RWPE1 (cell line): ENCODE measurements at regions not wholly inside any gene's neighbourhood (a gene's known extent, or its start where the extent isn't known, plus 50 kb on each side); places are given as distances from the start of the nearest gene placed in this dataset.

Source experiments
- CTCF ChIA-PET: fragments of 350-600 bp; sonication (Branson Sonifier 250); formaldehyde crosslinking; extraction: SDS; loops from one replicate; lab custom pipeline; 2021; lab: Yijun Ruan, JAX
- POLR2A ChIA-PET: fragments of 400-600 bp; formaldehyde crosslinking; extraction: SDS; loops from one replicate; lab custom pipeline; 2020; ENCODE audit warnings: antibody characterized with exemption; ENCODE audit not compliant: low non-redundant PET; lab: Yijun Ruan, JAX
- DNase-seq: peaks from one replicate; pipeline ENCODE4 v3.0.0; 2012; ENCODE audit warnings: low spot score
- H3K27ac ChIP-seq: fragments of 450-650 bp; 2 replicates; pipeline ENCODE4 v1.5.1; 2017
- CTCF ChIP-seq: fragments of 450-650 bp; conservative IDR thresholded peaks from 2 replicates; pipeline ENCODE4 v1.5.1; 2017; ENCODE audit warnings: low read depth, mild to moderate bottlenecking

- no peak overlapping the region for H3K27ac ChIP-seq
- ChIA-PET POLR2A (no interaction called here), CTCF (no interaction called here)
- DNase-seq = no peak
- no peak for TF ChIP-seq CTCF
Observed at GRCh38 chrX:128142745-128143144, 90.5 kb upstream of the ACTRT1 start.

GRCh38 chrX:128106630-128107029, 54.4 kb upstream of the ACTRT1 start:
- peak; percentile 36 for TF ChIP-seq CTCF

GRCh38 chrX:128105659-128106058, 53.5 kb upstream of the ACTRT1 start:
- POLR2A ChIA-PET = no interaction called here
- no peak for TF ChIP-seq CTCF
- CTCF ChIA-PET = no interaction called here
- H3K27ac ChIP-seq = no peak overlapping the region
- DNase-seq = no peak

More at GRCh38 chrX:128106630-128107029, 54.4 kb upstream of the ACTRT1 start:
- DNase-seq = peak; percentile 1
- CTCF ChIA-PET = interaction anchor here (0.7 kb wide), 1 partner anchor 1826 kb away, joined by 6 read pairs; no protein-coding TSS in a partner anchor
- POLR2A ChIA-PET = no interaction called here
- no peak overlapping the region for H3K27ac ChIP-seq
